ENCODE measurements at regions not wholly inside any gene's neighbourhood (a gene's known extent, or its start where the extent isn't known, plus 50 kb on each side); places are given as distances from the start of the nearest gene placed in this dataset.

GRCh38 chr3:73768524-73769308 lies 144.0 kb upstream of the PDZRN3 start:
- peaks cover 15% of the 10 kb centered on the region for H3K4me1 ChIP-seq
- intact Hi-C loops (cut with DNase I): no loop called here
- H3K4me3 ChIP-seq: no peak overlapping the region
- no peak for TF ChIP-seq POLR2AphosphoS5 (IDR thresholded peaks at IDR 0.05; ENCODE audit: insufficient read depth in 1 of 2, low read depth in 1 of 2)
- TF ChIP-seq, protein P1, sequence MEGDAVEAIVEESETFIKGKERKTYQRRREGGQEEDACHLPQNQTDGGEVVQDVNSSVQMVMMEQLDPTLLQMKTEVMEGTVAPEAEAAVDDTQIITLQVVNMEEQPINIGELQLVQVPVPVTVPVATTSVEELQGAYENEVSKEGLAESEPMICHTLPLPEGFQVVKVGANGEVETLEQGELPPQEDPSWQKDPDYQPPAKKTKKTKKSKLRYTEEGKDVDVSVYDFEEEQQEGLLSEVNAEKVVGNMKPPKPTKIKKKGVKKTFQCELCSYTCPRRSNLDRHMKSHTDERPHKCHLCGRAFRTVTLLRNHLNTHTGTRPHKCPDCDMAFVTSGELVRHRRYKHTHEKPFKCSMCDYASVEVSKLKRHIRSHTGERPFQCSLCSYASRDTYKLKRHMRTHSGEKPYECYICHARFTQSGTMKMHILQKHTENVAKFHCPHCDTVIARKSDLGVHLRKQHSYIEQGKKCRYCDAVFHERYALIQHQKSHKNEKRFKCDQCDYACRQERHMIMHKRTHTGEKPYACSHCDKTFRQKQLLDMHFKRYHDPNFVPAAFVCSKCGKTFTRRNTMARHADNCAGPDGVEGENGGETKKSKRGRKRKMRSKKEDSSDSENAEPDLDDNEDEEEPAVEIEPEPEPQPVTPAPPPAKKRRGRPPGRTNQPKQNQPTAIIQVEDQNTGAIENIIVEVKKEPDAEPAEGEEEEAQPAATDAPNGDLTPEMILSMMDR (IDR thresholded peaks at IDR 0.05): no peak
- no peak for TF ChIP-seq POLR2A (IDR thresholded peaks at IDR 0.05)
- no peaks in the 10 kb centered on the region for H3K9me3 ChIP-seq
- H3K27me3 ChIP-seq: no peaks in the 10 kb centered on the region
- DNase-seq (ENCODE audit: extremely low spot score in 2 of 2): no peak
- no peak overlapping the region for H3K27ac ChIP-seq
- no peaks in the 10 kb centered on the region for H3K36me3 ChIP-seq

- Histone ChIP-seq H3K27ac (peak overlapping the region; percentile 77), H3K27me3 (no peaks in the 10 kb centered on the region), H3K4me3 (peak overlapping the region; percentile 22 to 33), H3K4me1 (peaks cover 15% of the 10 kb centered on the region), H3K9me3 (no peaks in the 10 kb centered on the region), H3K36me3 (no peaks in the 10 kb centered on the region)
- intact Hi-C loops (cut with DNase I): loop anchor here (2.0 kb wide), 1 partner anchor 144 kb away; no protein-coding TSS in a partner anchor
- no peak for TF ChIP-seq POLR2A (IDR thresholded peaks at IDR 0.05)
- peak in 1 of 2 donors; percentile 42 for TF ChIP-seq POLR2AphosphoS5 (IDR thresholded peaks at IDR 0.05; ENCODE audit: insufficient read depth in 1 of 2, low read depth in 1 of 2)
- no peak for DNase-seq (ENCODE audit: extremely low spot score in 2 of 2)
Observed at GRCh38 chr3:73766599-73767381, 142.0 kb upstream of the PDZRN3 start.

DNA sequence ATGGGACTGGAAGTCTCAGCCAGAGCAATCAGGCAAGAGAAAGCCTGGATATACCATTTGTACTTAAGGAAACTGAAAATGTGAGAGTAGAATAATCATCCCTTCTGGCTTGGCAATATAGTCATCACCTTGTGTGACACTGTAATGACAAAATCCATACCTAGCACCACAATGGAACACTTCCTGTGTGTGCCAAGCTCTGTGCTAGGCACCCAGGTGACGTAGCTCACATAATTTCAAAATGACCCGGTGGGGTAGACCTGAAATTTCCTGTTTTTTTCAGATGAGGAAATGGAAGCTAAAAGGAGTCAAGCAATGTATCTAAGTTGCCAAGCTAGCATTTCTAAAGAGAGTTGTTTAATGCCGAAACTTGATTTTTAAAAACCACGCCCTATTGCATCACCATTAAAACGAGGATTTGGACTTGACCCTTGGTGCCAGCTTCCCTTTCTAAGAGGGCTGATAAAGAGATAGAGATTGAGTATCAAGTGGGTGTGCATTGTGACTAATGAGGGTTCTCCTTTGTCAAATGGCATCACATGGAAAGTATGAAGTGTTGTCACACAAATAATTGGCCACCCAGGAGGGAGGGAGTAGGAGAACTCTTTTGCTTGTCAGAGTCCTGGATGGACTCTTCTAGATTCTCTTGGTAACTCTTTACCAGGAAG lies 141.3 kb upstream of the PDZRN3 start:
- DNase-seq (ENCODE audit: extremely low spot score in 2 of 2): no peak
- intact Hi-C loops (cut with DNase I): loop anchor here (2.0 kb wide), 1 partner anchor 143 kb away; no protein-coding TSS in a partner anchor
- Histone ChIP-seq H3K27me3 (no peaks in the 10 kb centered on the region), H3K9me3 (no peaks in the 10 kb centered on the region), H3K36me3 (no peaks in the 10 kb centered on the region), H3K4me1 (peaks cover 15% of the 10 kb centered on the region), H3K4me3 (peak overlapping the region in 1 of 2 donors; percentile 14), H3K27ac (peak overlapping the region; percentile 77)
- TF ChIP-seq, protein P1 (IDR thresholded peaks at IDR 0.05): no peak
- TF ChIP-seq POLR2A (IDR thresholded peaks at IDR 0.05) (no peak), POLR2AphosphoS5 (IDR thresholded peaks at IDR 0.05; ENCODE audit: insufficient read depth in 1 of 2, low read depth in 1 of 2) (no peak)

- Histone ChIP-seq H3K27me3 (no peaks in the 10 kb centered on the region), H3K4me3 (no peak overlapping the region), H3K27ac (no peak overlapping the region), H3K36me3 (no peaks in the 10 kb centered on the region), H3K4me1 (peaks cover 15% of the 10 kb centered on the region), H3K9me3 (no peaks in the 10 kb centered on the region)
- intact Hi-C loops (cut with DNase I): no loop called here
- TF ChIP-seq, protein P1 (IDR thresholded peaks at IDR 0.05): no peak
- no peak for TF ChIP-seq POLR2AphosphoS5 (IDR thresholded peaks at IDR 0.05; ENCODE audit: insufficient read depth in 1 of 2, low read depth in 1 of 2)
- TF ChIP-seq POLR2A (IDR thresholded peaks at IDR 0.05): no peak
- no peak for DNase-seq (ENCODE audit: extremely low spot score in 2 of 2)
Observed at GRCh38 chr3:73762855-73763254, 138.1 kb upstream of the PDZRN3 start.

DNA sequence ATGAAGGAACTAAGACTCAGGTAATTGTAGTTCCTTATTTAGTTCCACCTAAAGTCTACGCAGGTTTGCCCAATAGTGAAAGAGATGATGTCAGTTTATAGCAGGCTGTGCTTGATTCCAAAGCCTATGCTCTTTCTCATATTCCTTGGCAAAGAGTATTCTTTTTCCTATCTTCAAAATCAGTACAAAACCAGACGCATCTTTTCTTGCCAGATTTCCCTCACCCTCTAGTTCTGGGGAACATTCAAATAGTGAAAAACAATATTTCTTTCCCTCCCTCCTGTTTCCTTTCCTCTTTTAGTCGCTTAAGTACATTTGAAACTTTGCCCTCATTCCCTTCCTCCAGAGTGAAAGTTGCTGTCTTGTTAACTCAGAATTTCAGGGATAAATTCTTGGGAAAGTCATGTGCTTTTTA lies 134.6 kb upstream of the PDZRN3 start:
- Histone ChIP-seq H3K27ac (peak overlapping the region; percentile 74), H3K4me1 (no peaks in the 10 kb centered on the region), H3K36me3 (no peaks in the 10 kb centered on the region), H3K9me3 (no peaks in the 10 kb centered on the region), H3K27me3 (no peaks in the 10 kb centered on the region), H3K4me3 (peak overlapping the region; percentile 10 to 22)
- no peak for DNase-seq (ENCODE audit: extremely low spot score in 2 of 2)
- TF ChIP-seq POLR2A (IDR thresholded peaks at IDR 0.05) (no peak), POLR2AphosphoS5 (IDR thresholded peaks at IDR 0.05; ENCODE audit: insufficient read depth in 1 of 2, low read depth in 1 of 2) (peak in 1 of 2 donors; percentile 49)
- TF ChIP-seq, protein P1 (IDR thresholded peaks at IDR 0.05): no peak
- intact Hi-C loops (cut with DNase I): no loop called here

Measured in vagina (tissue), 2 donors.